Left ventricle myocardium superior (tissue), 1 donor: ENCODE measurements at regions not wholly inside any gene's neighbourhood (a gene's known extent, or its start where the extent isn't known, plus 50 kb on each side); places are given as distances from the start of the nearest gene placed in this dataset.
A peak's percentile ranks its signal among the peaks of the same experiment; 100 is the strongest.

Experiments
- ATAC-seq: fragments of 200-7000 bp; cut with Tn5 transposase; one replicate; pipeline ENCODE4 v1.9.1; 2020; ENCODE audit warnings: mild to moderate bottlenecking, moderate library complexity
- DNase-seq: peaks from one replicate; pipeline ENCODE4 v3.0.0-alpha.2; 2020
- intact Hi-C: fragments of 100-400 bp; cut with micrococcal nuclease; formaldehyde crosslinking; loops from one replicate; pipeline ENCODE4 v1.11.0; 2022
- donor health status: DM: no; HTN: yes; CAD: no; lungs with severe emphysema.

GRCh38 chr20:48192109-48192508 is 406.8 kb upstream of the SULF2 start:
- DNase-seq (no peak), ATAC-seq (no peak)
- intact Hi-C loops: no loop called here

- ATAC-seq: no peak
- no peak for DNase-seq
- intact Hi-C loops: no loop called here
Observed at GRCh38 chr20:48191200-48191599, 405.9 kb upstream of the SULF2 start.

GRCh38 chr20:48190757-48191156 is 405.5 kb upstream of the SULF2 start:
- DNase-seq (no peak), ATAC-seq (no peak)
- intact Hi-C loops: no loop called here

- ATAC-seq (no peak), DNase-seq (no peak)
- intact Hi-C loops: no loop called here
Observed at GRCh38 chr20:48189181-48189580, 403.9 kb upstream of the SULF2 start.

GRCh38 chr20:48187851-48188250 is 402.6 kb upstream of the SULF2 start:
- no peak for DNase-seq
- intact Hi-C loops: no loop called here
- no peak for ATAC-seq

GRCh38 chr20:48186915-48187314 is 401.6 kb upstream of the SULF2 start:
- ATAC-seq (peak; percentile 63), DNase-seq (no peak)
- intact Hi-C loops: no loop called here

- DNase-seq: no peak
- ATAC-seq: no peak
- intact Hi-C loops: no loop called here
Observed at GRCh38 chr20:48186447-48186846, 401.2 kb upstream of the SULF2 start.

GRCh38 chr20:48184229-48184628 is 398.9 kb upstream of the SULF2 start:
- no peak for DNase-seq
- intact Hi-C loops: no loop called here

GRCh38 chr20:48181261-48181935 is 396.1 kb upstream of the SULF2 start:
- intact Hi-C loops: no loop called here
- no peak for ATAC-seq
- DNase-seq: no peak

More at GRCh38 chr20:48184229-48184628, 398.9 kb upstream of the SULF2 start:
- ATAC-seq: no peak

- no peak for DNase-seq
- intact Hi-C loops: no loop called here
- no peak for ATAC-seq
Observed at GRCh38 chr20:48180618-48181017, 395.3 kb upstream of the SULF2 start.

GRCh38 chr20:48180024-48180423 is 394.7 kb upstream of the SULF2 start:
- DNase-seq: no peak

GRCh38 chr20:48178633-48179032 is 393.4 kb upstream of the SULF2 start:
- ATAC-seq (no peak), DNase-seq (no peak)
- intact Hi-C loops: no loop called here

More at GRCh38 chr20:48180024-48180423, 394.7 kb upstream of the SULF2 start:
- intact Hi-C loops: no loop called here
- ATAC-seq: no peak

- ATAC-seq (no peak), DNase-seq (no peak)
- intact Hi-C loops: no loop called here
Observed at GRCh38 chr20:48177058-48177457, 391.8 kb upstream of the SULF2 start.

GRCh38 chr20:48176139-48176538 is 390.9 kb upstream of the SULF2 start:
- ATAC-seq (no peak), DNase-seq (no peak)
- intact Hi-C loops: no loop called here

GRCh38 chr20:48175261-48175660 is 390.0 kb upstream of the SULF2 start:
- DNase-seq (no peak), ATAC-seq (no peak)
- intact Hi-C loops: no loop called here

GRCh38 chr20:48172357-48172702 is 387.0 kb upstream of the SULF2 start:
- ATAC-seq: no peak
- intact Hi-C loops: no loop called here
- no peak for DNase-seq

GRCh38 chr20:48171626-48172356 is 386.5 kb upstream of the SULF2 start:
- ATAC-seq: no peak
- DNase-seq: no peak
- intact Hi-C loops: no loop called here

GRCh38 chr20:48171071-48171470 is 385.8 kb upstream of the SULF2 start:
- DNase-seq (no peak), ATAC-seq (no peak)
- intact Hi-C loops: no loop called here

GRCh38 chr20:48170625-48171024 is 385.3 kb upstream of the SULF2 start:
- ATAC-seq (no peak), DNase-seq (no peak)
- intact Hi-C loops: no loop called here

- intact Hi-C loops: no loop called here
- DNase-seq (no peak), ATAC-seq (no peak)
Observed at GRCh38 chr20:48169650-48170225, 384.5 kb upstream of the SULF2 start.
